HG02759 (cell line): ENCODE measurements at regions not wholly inside any gene's neighbourhood (a gene's known extent, or its start where the extent isn't known, plus 50 kb on each side); places are given as distances from the start of the nearest gene placed in this dataset.

ENCODE experiments used
- ATAC-seq: cut with Tn5 transposase; IDR thresholded peaks from one replicate; pipeline ENCODE4 v1.9.1; 2021; ENCODE audit warnings: mild to moderate bottlenecking, moderate library complexity; ENCODE audit not compliant: unreplicated experiment

- no peak for ATAC-seq
Measured at GRCh38 chr10:4100380-4100779, 315.4 kb upstream of the KLF6 start.

- ATAC-seq: no peak
Measured at GRCh38 chr10:4099202-4099601, 314.2 kb upstream of the KLF6 start.

- no peak for ATAC-seq
Measured at GRCh38 chr10:4095166-4095917, 310.3 kb upstream of the KLF6 start.

GRCh38 chr10:4094751-4095150, 309.7 kb upstream of the KLF6 start:
- no peak for ATAC-seq

GRCh38 chr10:4093438-4093837, 308.4 kb upstream of the KLF6 start:
- ATAC-seq: no peak

- no peak for ATAC-seq
Measured at GRCh38 chr10:4088354-4089066, 303.5 kb upstream of the KLF6 start.

GRCh38 chr10:4086131-4086898, 301.3 kb upstream of the KLF6 start:
- no peak for ATAC-seq

- no peak for ATAC-seq
Measured at GRCh38 chr10:4083509-4084003, 298.5 kb upstream of the KLF6 start.

- no peak for ATAC-seq
Measured at GRCh38 chr10:4082861-4083260, 297.9 kb upstream of the KLF6 start.

- no peak for ATAC-seq
Measured at GRCh38 chr10:4081685-4082111, 296.7 kb upstream of the KLF6 start.

- no peak for ATAC-seq
Measured at GRCh38 chr10:4080225-4080805, 295.3 kb upstream of the KLF6 start.

GRCh38 chr10:4079803-4080202, 294.8 kb upstream of the KLF6 start:
- no peak for ATAC-seq

- no peak for ATAC-seq
Measured at GRCh38 chr10:4077804-4078203, 292.8 kb upstream of the KLF6 start.

GRCh38 chr10:4076983-4077382, 292.0 kb upstream of the KLF6 start:
- no peak for ATAC-seq

GRCh38 chr10:4075443-4075842, 290.4 kb upstream of the KLF6 start:
- ATAC-seq: no peak

- ATAC-seq: no peak
Measured at GRCh38 chr10:4074545-4075407, 289.8 kb upstream of the KLF6 start.

- ATAC-seq: no peak
Measured at GRCh38 chr10:4073912-4074311, 288.9 kb upstream of the KLF6 start.

- no peak for ATAC-seq
Measured at GRCh38 chr10:4070921-4071660, 286.1 kb upstream of the KLF6 start.

- no peak for ATAC-seq
Measured at GRCh38 chr10:4070184-4070583, 285.2 kb upstream of the KLF6 start.

GRCh38 chr10:4069491-4069890, 284.5 kb upstream of the KLF6 start:
- ATAC-seq: no peak
